ENCODE measurements at regions not wholly inside any gene's neighbourhood (a gene's known extent, or its start where the extent isn't known, plus 50 kb on each side); places are given as distances from the start of the nearest gene placed in this dataset.

- no peak for DNase-seq
Measured at GRCh38 chr2:120596191-120596811, 139.4 kb upstream of the GLI2 start.

GRCh38 chr2:120596990-120597594, 138.6 kb upstream of the GLI2 start:
- DNase-seq = no peak

GRCh38 chr2:120597595-120598193, 138.0 kb upstream of the GLI2 start:
- DNase-seq = no peak

- DNase-seq = no peak
Measured at GRCh38 chr2:120598416-120598815, 137.3 kb upstream of the GLI2 start.

GRCh38 chr2:120599072-120599471, 136.6 kb upstream of the GLI2 start:
- DNase-seq = no peak

GRCh38 chr2:120599656-120600055, 136.0 kb upstream of the GLI2 start:
- no peak for DNase-seq

GRCh38 chr2:120600335-120600734, 135.3 kb upstream of the GLI2 start:
- DNase-seq = no peak

GRCh38 chr2:120600786-120601185, 134.9 kb upstream of the GLI2 start:
- DNase-seq = no peak

- DNase-seq = no peak
Measured at GRCh38 chr2:120601566-120601965, 134.1 kb upstream of the GLI2 start.

- no peak for DNase-seq
Measured at GRCh38 chr2:120602251-120602650, 133.4 kb upstream of the GLI2 start.

GRCh38 chr2:120604767-120605166, 130.9 kb upstream of the GLI2 start:
- DNase-seq = no peak

- DNase-seq = no peak
Measured at GRCh38 chr2:120605231-120605935, 130.3 kb upstream of the GLI2 start.

GRCh38 chr2:120606280-120606679, 129.4 kb upstream of the GLI2 start:
- DNase-seq = no peak

- no peak for DNase-seq
Measured at GRCh38 chr2:120606931-120607330, 128.7 kb upstream of the GLI2 start.

- DNase-seq = no peak
Measured at GRCh38 chr2:120607506-120607905, 128.2 kb upstream of the GLI2 start.

- DNase-seq = no peak
Measured at GRCh38 chr2:120607996-120608395, 127.7 kb upstream of the GLI2 start.

GRCh38 chr2:120609826-120610395, 125.8 kb upstream of the GLI2 start:
- DNase-seq = no peak

- no peak for DNase-seq
Measured at GRCh38 chr2:120611016-120611415, 124.7 kb upstream of the GLI2 start.

- DNase-seq = no peak
Measured at GRCh38 chr2:120611961-120612360, 123.7 kb upstream of the GLI2 start.

GRCh38 chr2:120612471-120612870, 123.2 kb upstream of the GLI2 start:
- no peak for DNase-seq

- no peak for DNase-seq
Measured at GRCh38 chr2:120612931-120613330, 122.7 kb upstream of the GLI2 start.

GRCh38 chr2:120613742-120614571, 121.7 kb upstream of the GLI2 start:
- DNase-seq = no peak

GRCh38 chr2:120614901-120615300, 120.8 kb upstream of the GLI2 start:
- no peak for DNase-seq

Data from stimulated activated naive CD4-positive, alpha-beta T cell treated with Interleukin-2 at 50 U/mL for 16 hours (primary cell).